ENCODE measurements at regions not wholly inside any gene's neighbourhood (a gene's known extent, or its start where the extent isn't known, plus 50 kb on each side); places are given as distances from the start of the nearest gene placed in this dataset.

GRCh38 chr6:27679308-27679963 is 206.5 kb upstream of the ZNF184 start:
- no peak overlapping the region for H3K27ac Mint-ChIP-seq (ENCODE audit: unreplicated experiment)
- peak overlapping the region; percentile 81 for H3K4me3 Mint-ChIP-seq
- DNase-seq (ENCODE audit: low read depth, low spot score) = no peak
- TF ChIP-seq, protein P1, sequence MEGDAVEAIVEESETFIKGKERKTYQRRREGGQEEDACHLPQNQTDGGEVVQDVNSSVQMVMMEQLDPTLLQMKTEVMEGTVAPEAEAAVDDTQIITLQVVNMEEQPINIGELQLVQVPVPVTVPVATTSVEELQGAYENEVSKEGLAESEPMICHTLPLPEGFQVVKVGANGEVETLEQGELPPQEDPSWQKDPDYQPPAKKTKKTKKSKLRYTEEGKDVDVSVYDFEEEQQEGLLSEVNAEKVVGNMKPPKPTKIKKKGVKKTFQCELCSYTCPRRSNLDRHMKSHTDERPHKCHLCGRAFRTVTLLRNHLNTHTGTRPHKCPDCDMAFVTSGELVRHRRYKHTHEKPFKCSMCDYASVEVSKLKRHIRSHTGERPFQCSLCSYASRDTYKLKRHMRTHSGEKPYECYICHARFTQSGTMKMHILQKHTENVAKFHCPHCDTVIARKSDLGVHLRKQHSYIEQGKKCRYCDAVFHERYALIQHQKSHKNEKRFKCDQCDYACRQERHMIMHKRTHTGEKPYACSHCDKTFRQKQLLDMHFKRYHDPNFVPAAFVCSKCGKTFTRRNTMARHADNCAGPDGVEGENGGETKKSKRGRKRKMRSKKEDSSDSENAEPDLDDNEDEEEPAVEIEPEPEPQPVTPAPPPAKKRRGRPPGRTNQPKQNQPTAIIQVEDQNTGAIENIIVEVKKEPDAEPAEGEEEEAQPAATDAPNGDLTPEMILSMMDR (conservative IDR thresholded peaks at IDR 0.05) = no peak
- peaks cover 22% of the 10 kb centered on the region for H3K4me1 Mint-ChIP-seq
- peaks cover 3% of the 10 kb centered on the region for H3K36me3 Mint-ChIP-seq (ENCODE audit: low read depth)
- H3K9me3 Mint-ChIP-seq = peaks cover 3% of the 10 kb centered on the region
- H3K27me3 Mint-ChIP-seq (ENCODE audit: low read depth) = peaks cover 98% of the 10 kb centered on the region

DNA sequence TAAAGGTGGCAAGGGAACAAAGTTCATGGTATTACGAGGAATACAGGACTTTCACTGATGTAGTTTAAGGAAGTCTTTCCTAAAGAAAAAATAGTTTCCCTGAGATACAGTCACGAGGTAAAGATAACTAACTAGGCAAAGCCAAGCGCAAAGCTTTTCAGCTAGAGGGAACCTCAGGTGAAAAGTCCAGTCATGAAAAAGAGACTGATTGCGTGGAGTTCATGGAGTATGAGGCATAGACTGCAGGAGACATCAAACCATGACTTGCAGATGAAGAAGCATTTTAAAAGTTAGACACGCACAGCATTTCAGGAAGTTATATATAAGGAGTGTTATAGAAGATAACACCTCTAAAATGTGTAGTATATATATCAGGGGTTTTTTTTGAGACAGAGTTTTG is 205.6 kb upstream of the ZNF184 start:
- Mint-ChIP-seq H3K27me3 (ENCODE audit: low read depth) (peaks cover 98% of the 10 kb centered on the region), H3K4me1 (peaks cover 20% of the 10 kb centered on the region), H3K9me3 (peaks cover 2% of the 10 kb centered on the region), H3K27ac (ENCODE audit: unreplicated experiment) (no peak overlapping the region), H3K4me3 (peak overlapping the region; percentile 42), H3K36me3 (ENCODE audit: low read depth) (peaks cover 3% of the 10 kb centered on the region)
- DNase-seq (ENCODE audit: low read depth, low spot score) = no peak
- TF ChIP-seq, protein P1 (conservative IDR thresholded peaks at IDR 0.05) = no peak

DNA sequence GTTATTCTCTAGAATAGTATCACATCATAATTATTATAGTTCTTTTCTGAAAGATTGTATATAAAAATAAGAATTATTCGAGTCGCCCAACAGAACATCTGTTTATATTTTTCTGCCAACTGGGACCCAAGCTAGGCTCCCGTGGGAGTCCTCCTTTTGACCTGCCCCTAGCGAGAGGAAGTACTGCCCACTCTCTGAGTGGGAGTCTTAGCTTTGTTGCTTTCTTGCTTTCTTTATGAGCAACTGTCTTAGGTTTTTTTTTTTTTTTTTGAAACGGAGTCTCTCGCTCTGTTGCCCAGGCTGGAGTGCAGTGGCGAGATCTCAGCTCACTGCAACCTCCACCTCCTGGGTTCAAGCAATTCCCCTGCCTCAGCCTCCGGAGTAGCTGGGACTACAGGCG is 202.0 kb upstream of the ZNF184 start:
- peaks cover 26% of the 10 kb centered on the region for H3K4me1 Mint-ChIP-seq
- no peaks in the 10 kb centered on the region for H3K9me3 Mint-ChIP-seq
- peaks cover 99% of the 10 kb centered on the region for H3K27me3 Mint-ChIP-seq (ENCODE audit: low read depth)
- no peak overlapping the region for H3K27ac Mint-ChIP-seq (ENCODE audit: unreplicated experiment)
- no peak for DNase-seq (ENCODE audit: low read depth, low spot score)
- TF ChIP-seq, protein P1 (conservative IDR thresholded peaks at IDR 0.05) = no peak
- H3K4me3 Mint-ChIP-seq = no peak overlapping the region
- H3K36me3 Mint-ChIP-seq (ENCODE audit: low read depth) = no peaks in the 10 kb centered on the region

GRCh38 chr6:27672113-27672799 is 199.4 kb upstream of the ZNF184 start:
- Mint-ChIP-seq H3K36me3 (ENCODE audit: low read depth) (no peaks in the 10 kb centered on the region), H3K4me1 (peaks cover 44% of the 10 kb centered on the region)

GRCh38 chr6:27669624-27670301 is 196.9 kb upstream of the ZNF184 start:
- Mint-ChIP-seq H3K4me3 (peak overlapping the region; percentile 85), H3K36me3 (ENCODE audit: low read depth) (no peaks in the 10 kb centered on the region), H3K27ac (ENCODE audit: unreplicated experiment) (no peak overlapping the region), H3K27me3 (ENCODE audit: low read depth) (peaks cover 98% of the 10 kb centered on the region), H3K9me3 (no peaks in the 10 kb centered on the region), H3K4me1 (peaks cover 48% of the 10 kb centered on the region)
- DNase-seq (ENCODE audit: low read depth, low spot score) = no peak
- TF ChIP-seq, protein P1 (conservative IDR thresholded peaks at IDR 0.05) = no peak

More at GRCh38 chr6:27672113-27672799, 199.4 kb upstream of the ZNF184 start:
- H3K27ac Mint-ChIP-seq (ENCODE audit: unreplicated experiment) = no peak overlapping the region
- TF ChIP-seq, protein P1 (conservative IDR thresholded peaks at IDR 0.05) = no peak
- DNase-seq (ENCODE audit: low read depth, low spot score) = no peak
- peaks cover 99% of the 10 kb centered on the region for H3K27me3 Mint-ChIP-seq (ENCODE audit: low read depth)
- H3K9me3 Mint-ChIP-seq = no peaks in the 10 kb centered on the region
- H3K4me3 Mint-ChIP-seq = peak overlapping the region; percentile 45
